IMR-90 (cell line): ENCODE measurements at regions not wholly inside any gene's neighbourhood (a gene's known extent, or its start where the extent isn't known, plus 50 kb on each side); places are given as distances from the start of the nearest gene placed in this dataset.

ENCODE experiments used
- ATAC-seq: fragments of 200-7000 bp; cut with Tn5 transposase; 2 replicates; pipeline ENCODE4 v1.9.1; 2020; ENCODE audit warnings: low read depth, mild to moderate bottlenecking, moderate library complexity
- BruUV-seq: library from RNA; stranded (reverse); fragments of 400-500 nt; replicated peaks from 2 replicates; lab custom pipeline; 2021; lab: Mats Ljungman, UMichigan
- CTCF ChIA-PET: fragments of 300-600 bp; formaldehyde crosslinking; extraction: SDS; loops from one replicate; lab custom pipeline; 2021; ENCODE audit warnings: antibody characterized with exemption; lab: Yijun Ruan, JAX
- POLR2A ChIA-PET: fragments of 300-600 bp; sonication (Branson Sonifier 250); formaldehyde crosslinking; loops from one replicate; lab custom pipeline; 2022; ENCODE audit warnings: antibody characterized with exemption; ENCODE audit not compliant: unreplicated experiment; lab: Charles Lee
- DNase-seq: peaks from one replicate; pipeline ENCODE4 v3.0.0; 2013
- H2AFZ ChIP-seq: replicated peaks from 2 replicates; pipeline ENCODE3; 2013; ENCODE audit warnings: low read length, mild to moderate bottlenecking; ENCODE audit not compliant: poor library complexity
- H2AK5ac ChIP-seq: 2 replicates; pipeline ENCODE4 v1.6.1; 2013; ENCODE audit warnings: low read depth, low read length, inconsistent platforms
- H2AK9ac ChIP-seq: replicated peaks from 2 replicates; pipeline ENCODE3; 2013; ENCODE audit warnings: mild to moderate bottlenecking, low read depth, low read length, moderate library complexity; ENCODE audit not compliant: poor library complexity
- H2BK120ac ChIP-seq: 2 replicates; pipeline ENCODE4 v1.6.1; 2013; ENCODE audit warnings: low read depth, low read length, inconsistent platforms
- H2BK15ac ChIP-seq: 3 replicates; pipeline ENCODE4 v1.6.1; 2013; ENCODE audit warnings: low read depth, low read length, inconsistent platforms
- H2BK20ac ChIP-seq: 2 replicates; pipeline ENCODE4 v1.6.1; 2013; ENCODE audit warnings: low read depth, mild to moderate bottlenecking, inconsistent platforms, low read length, moderate library complexity
- H2BK5ac ChIP-seq: 2 replicates; pipeline ENCODE4 v1.6.1; 2013; ENCODE audit warnings: mild to moderate bottlenecking, low read depth, low read length, inconsistent platforms; ENCODE audit not compliant: poor library complexity, severe bottlenecking
- H3K14ac ChIP-seq: replicated peaks from 2 replicates; pipeline ENCODE4 v1.6.1; 2013; ENCODE audit warnings: low read depth, low read length, inconsistent platforms
- H3K18ac ChIP-seq: 2 replicates; pipeline ENCODE4 v1.6.1; 2013; ENCODE audit warnings: low read depth, low read length, control low read depth
- H3K23ac ChIP-seq: 2 replicates; pipeline ENCODE4 v1.6.1; 2013; ENCODE audit warnings: low read depth, low read length, inconsistent platforms
- H3K27ac ChIP-seq: 2 replicates; pipeline ENCODE4 v1.5.1; 2013; ENCODE audit warnings: mild to moderate bottlenecking, control low read depth, low read length; ENCODE audit not compliant: insufficient read depth
- H3K27me3 ChIP-seq: 2 replicates; pipeline ENCODE4 v1.6.1; 2013; ENCODE audit warnings: low read length; ENCODE audit not compliant: control insufficient read depth, insufficient read depth
- H3K36me3 ChIP-seq: 2 replicates; pipeline ENCODE4 v1.6.1; 2013; ENCODE audit warnings: low read length, mixed read lengths; ENCODE audit not compliant: control insufficient read depth, insufficient read depth
- H3K4ac ChIP-seq: 2 replicates; pipeline ENCODE4 v1.6.1; 2013; ENCODE audit warnings: low read depth, low read length, inconsistent platforms
- H3K4me1 ChIP-seq: 2 replicates; pipeline ENCODE4 v1.6.1; 2013; ENCODE audit warnings: low read length, mixed read lengths; ENCODE audit not compliant: control insufficient read depth, insufficient read depth
- H3K4me2 ChIP-seq: 2 replicates; pipeline ENCODE4 v1.6.1; 2013; ENCODE audit warnings: low read depth, mild to moderate bottlenecking, control low read depth, low read length, moderate library complexity
- H3K4me3 ChIP-seq: 2 replicates; pipeline ENCODE4 v1.5.1; 2013; ENCODE audit warnings: low read depth, mild to moderate bottlenecking, control low read depth, low read length, moderate library complexity; ENCODE audit not compliant: insufficient read depth
- H3K56ac ChIP-seq: 2 replicates; pipeline ENCODE4 v1.6.1; 2013; ENCODE audit warnings: low read length, inconsistent platforms; ENCODE audit not compliant: insufficient read depth; ENCODE audit errors: extremely low read depth
- H3K79me1 ChIP-seq, 2 experiments: 2 replicates each; pipeline ENCODE4 v1.6.1; 2013; ENCODE audit warnings: low read length in 2 of 2, inconsistent platforms in 1 of 2, low read depth in 1 of 2
- H3K9ac ChIP-seq: 2 replicates; pipeline ENCODE4 v1.6.1; 2013; ENCODE audit warnings: low read depth, low read length, control low read depth
- H3K9me1 ChIP-seq: 2 replicates; pipeline ENCODE4 v1.6.1; 2013; ENCODE audit warnings: low read length, inconsistent platforms; ENCODE audit not compliant: insufficient read depth
- H3K9me3 ChIP-seq: 2 replicates; pipeline ENCODE4 v1.6.1; 2013; ENCODE audit warnings: low read length; ENCODE audit not compliant: control insufficient read depth, insufficient read depth
- H4K20me1 ChIP-seq: 2 replicates; pipeline ENCODE4 v1.6.1; 2013; ENCODE audit warnings: low read length, inconsistent platforms; ENCODE audit not compliant: insufficient read depth
- H4K5ac ChIP-seq: 2 replicates; pipeline ENCODE4 v1.6.1; 2013; ENCODE audit warnings: mild to moderate bottlenecking, low read depth, low read length, control low read depth
- H4K8ac ChIP-seq, 2 experiments: 2 replicates each; pipeline ENCODE4 v1.6.1; 2013; ENCODE audit warnings: low read depth in 2 of 2, low read length in 2 of 2, control low read depth in 1 of 2, inconsistent platforms in 1 of 2
- H4K91ac ChIP-seq: 2 replicates; pipeline ENCODE4 v1.6.1; 2013; ENCODE audit warnings: low read depth, low read length, inconsistent platforms; ENCODE audit not compliant: insufficient read depth
- MAFK ChIP-seq: IDR thresholded peaks from 2 replicates; pipeline ENCODE4 v1.6.1; 2012; ENCODE audit warnings: low read depth, low read length, improper control_type of control experiment
- NFE2L2 ChIP-seq: fragments of 150-350 bp; IDR thresholded peaks from 2 replicates; pipeline ENCODE4 v1.6.1; 2016; ENCODE audit warnings: low read depth, mild to moderate bottlenecking, low read length
- WGBS, 2 experiments: methylation state at CpG; one replicate each; pipeline versions ENCODE4 v1.1.5 to v1.1.7; 2013; ENCODE audit warnings: missing lambda C conversion rate in 2 of 2; ENCODE audit not compliant: insufficient read length in 1 of 2; ENCODE audit errors: extremely low coverage in 2 of 2; 5-methylcytosine and 5-hydroxymethylcytosine counted together
- dilution Hi-C: fragments of 300-500 bp; cut with HindIII; formaldehyde crosslinking; loops from one replicate; pipeline ENCODE4 v1.14.3; 2018; ENCODE audit warnings: low sequenced_read_pairs; ENCODE audit not compliant: unreplicated experiment
- in situ Hi-C: fragments of 300-500 bp; cut with MboI; formaldehyde crosslinking; loops from 3 replicates; pipeline ENCODE4 v1.14.3; 2019; ENCODE audit warnings: low sequenced_read_pairs, inconsistent platforms, mixed read lengths
- intact Hi-C: fragments of 100-400 bp; cut with micrococcal nuclease; formaldehyde crosslinking; loops from 2 replicates; pipeline ENCODE4 v1.10.0; 2022
- TF ChIP-seq, protein P1 (sequence below): conservative IDR thresholded peaks from 2 replicates; pipeline ENCODE4 v1.5.1; 2012; ENCODE audit warnings: mild to moderate bottlenecking, low read depth, low read length, improper control_type of control experiment

GRCh38 chr2:35251156-35251555 is 1104.4 kb upstream of the CRIM1 start:
- no peak overlapping the region for H2AK5ac ChIP-seq
- intact Hi-C loops: no loop called here

More at GRCh38 chr2:35251156-35251555, 1104.4 kb upstream of the CRIM1 start:
- Histone ChIP-seq H4K5ac (no peak overlapping the region), H3K23ac (no peak overlapping the region), H3K9me3 (peaks cover 15% of the 10 kb centered on the region), H3K4me3 (no peak overlapping the region), H3K9ac (no peak overlapping the region), H2BK20ac (no peak overlapping the region), H3K9me1 (no peaks in the 10 kb centered on the region), H3K36me3 (no peaks in the 10 kb centered on the region), H4K20me1 (no peaks in the 10 kb centered on the region), H3K18ac (no peak overlapping the region), H3K14ac (no peak overlapping the region), H2AK9ac (no peak overlapping the region), H2AFZ (no peak overlapping the region), H3K79me1 (no peaks in the 10 kb centered on the region), H3K4ac (no peak overlapping the region), H3K4me2 (no peak overlapping the region), H4K8ac (no peak overlapping the region), H3K27ac (no peak overlapping the region), H4K91ac (no peak overlapping the region), H3K27me3 (no peaks in the 10 kb centered on the region), H3K56ac (no peak overlapping the region), H2BK15ac (no peak overlapping the region), H2BK120ac (no peak overlapping the region), H3K4me1 (no peaks in the 10 kb centered on the region), H2BK5ac (no peak overlapping the region)
- no CpG with 5 or more reads among the region's 3 CpGs for WGBS, 2 experiments
- in situ Hi-C loops: no loop called here
- ChIA-PET CTCF (no interaction called here), POLR2A (no interaction called here)
- dilution Hi-C loops: no loop called here
- DNase-seq (no peak), ATAC-seq (no peak)
- TF ChIP-seq MAFK (peak; percentile 67), NFE2L2 (no peak)
- TF ChIP-seq, protein P1, sequence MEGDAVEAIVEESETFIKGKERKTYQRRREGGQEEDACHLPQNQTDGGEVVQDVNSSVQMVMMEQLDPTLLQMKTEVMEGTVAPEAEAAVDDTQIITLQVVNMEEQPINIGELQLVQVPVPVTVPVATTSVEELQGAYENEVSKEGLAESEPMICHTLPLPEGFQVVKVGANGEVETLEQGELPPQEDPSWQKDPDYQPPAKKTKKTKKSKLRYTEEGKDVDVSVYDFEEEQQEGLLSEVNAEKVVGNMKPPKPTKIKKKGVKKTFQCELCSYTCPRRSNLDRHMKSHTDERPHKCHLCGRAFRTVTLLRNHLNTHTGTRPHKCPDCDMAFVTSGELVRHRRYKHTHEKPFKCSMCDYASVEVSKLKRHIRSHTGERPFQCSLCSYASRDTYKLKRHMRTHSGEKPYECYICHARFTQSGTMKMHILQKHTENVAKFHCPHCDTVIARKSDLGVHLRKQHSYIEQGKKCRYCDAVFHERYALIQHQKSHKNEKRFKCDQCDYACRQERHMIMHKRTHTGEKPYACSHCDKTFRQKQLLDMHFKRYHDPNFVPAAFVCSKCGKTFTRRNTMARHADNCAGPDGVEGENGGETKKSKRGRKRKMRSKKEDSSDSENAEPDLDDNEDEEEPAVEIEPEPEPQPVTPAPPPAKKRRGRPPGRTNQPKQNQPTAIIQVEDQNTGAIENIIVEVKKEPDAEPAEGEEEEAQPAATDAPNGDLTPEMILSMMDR: no peak
- no TSS peak for BruUV-seq
